Glomerular endothelial cell (primary cell): ENCODE measurements at regions not wholly inside any gene's neighbourhood (a gene's known extent, or its start where the extent isn't known, plus 50 kb on each side); places are given as distances from the start of the nearest gene placed in this dataset.

ENCODE experiments used
- DNase-seq: peaks from one replicate; pipeline ENCODE4 v3.0.0-alpha.2; 2011; ENCODE audit warnings: low read depth, low spot score; ENCODE audit errors: extremely low read depth

DNA sequence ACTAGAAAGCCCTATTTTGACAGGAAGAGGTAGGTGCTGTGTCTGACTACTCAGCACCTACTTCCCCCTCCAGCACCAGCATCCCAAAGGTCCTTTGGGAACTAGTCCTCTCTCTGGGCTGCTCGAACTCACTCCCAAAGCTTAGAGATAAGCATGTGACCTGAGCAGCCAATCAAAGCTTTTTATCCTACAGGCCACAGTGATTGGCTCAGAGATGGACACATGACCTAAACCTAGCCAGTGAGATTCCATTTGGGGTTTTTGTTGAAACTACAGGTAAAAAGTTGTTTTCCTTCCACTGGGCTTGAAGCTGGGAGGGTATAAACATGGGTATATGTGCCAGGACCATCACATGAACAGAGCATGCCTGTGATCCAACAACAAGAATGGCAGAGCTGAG lies 186.5 kb upstream of the PPP2R3A start:
- DNase-seq, result no peak

DNA sequence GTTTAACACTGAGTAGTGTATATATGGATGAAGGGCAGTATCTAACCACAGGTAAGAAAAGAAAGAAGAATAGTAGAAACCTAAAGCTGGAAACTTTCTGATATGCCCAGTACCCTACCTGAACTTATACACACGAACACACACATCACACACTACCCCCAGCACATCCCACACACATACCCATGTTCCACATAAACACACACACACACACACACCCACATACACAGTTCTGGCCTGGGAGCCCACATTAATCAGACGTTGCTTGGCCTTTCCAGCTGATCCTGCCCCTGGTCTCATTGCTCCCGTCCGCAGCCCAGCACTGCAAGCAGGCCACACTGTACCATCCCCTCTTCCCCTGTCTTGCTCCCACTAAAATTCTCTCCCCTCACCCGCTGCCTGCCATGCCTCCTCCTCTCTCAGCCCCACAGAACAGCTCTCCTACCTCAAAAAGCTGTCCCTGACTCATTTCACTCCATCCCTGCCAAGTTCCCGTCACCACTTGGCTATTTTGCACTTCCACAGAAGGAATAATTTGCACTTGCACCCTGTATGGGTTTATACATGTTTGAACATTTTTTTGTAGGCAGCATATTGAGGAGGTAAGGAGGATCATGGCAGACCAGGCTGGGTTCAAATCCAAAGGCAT lies 185.8 kb upstream of the PPP2R3A start:
- no peak for DNase-seq

DNA sequence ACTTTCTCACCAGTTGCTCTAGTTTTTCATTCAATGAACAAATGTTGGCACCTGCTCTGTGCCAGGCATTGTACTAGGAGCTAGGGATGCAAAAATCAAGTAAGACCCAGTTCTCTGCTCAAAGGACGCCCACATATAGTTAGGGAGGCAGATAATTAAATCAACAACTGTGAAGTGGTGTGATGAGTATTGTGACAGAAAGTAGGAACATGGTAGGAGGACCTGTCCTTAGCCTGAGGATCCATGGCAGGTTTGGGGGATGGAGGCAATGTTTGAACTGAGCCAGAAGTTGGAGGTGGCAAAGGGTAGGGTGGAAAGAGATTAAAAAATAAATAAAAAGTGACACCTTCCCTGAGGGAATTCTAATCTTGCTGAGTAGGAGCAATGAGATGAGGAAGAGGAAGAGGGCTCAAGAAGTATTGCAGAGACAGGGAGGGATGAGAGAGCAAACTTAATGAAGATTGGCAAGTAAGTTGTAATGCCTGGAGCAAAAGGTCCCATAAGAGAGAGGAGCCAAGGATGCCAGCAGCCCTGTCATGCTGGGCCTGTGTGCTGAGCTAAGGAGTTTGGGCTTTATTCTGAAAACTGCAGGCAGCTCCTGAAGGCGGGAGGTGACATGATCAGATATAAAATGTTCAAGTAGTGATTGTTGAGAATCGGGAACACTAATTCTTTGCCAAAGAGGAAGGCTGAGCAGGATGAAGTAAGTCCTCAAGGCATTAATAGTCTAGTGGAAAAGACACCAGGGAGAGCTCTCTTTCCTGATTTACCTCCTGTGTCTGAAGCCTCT lies 184.3 kb upstream of the PPP2R3A start:
- no peak for DNase-seq

DNA sequence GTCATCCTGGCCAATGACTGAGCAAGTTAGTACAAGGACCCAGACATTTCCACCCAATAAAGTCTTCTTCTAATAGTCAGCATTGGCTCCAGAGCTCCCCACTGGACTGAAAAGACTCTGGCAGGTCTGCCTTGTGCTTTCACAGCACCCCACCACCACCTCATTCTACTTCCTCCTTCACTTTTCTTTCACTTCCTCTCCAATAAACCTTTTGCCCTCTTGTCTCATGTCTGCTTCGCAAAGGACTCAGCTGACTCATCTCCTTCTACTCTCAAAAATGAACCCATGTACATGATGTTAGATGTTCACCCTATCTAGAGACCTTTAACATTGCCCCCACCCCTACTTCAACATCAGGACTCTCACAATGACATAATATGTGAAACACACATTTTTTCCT lies 181.0 kb upstream of the PPP2R3A start:
- DNase-seq, result no peak

DNA sequence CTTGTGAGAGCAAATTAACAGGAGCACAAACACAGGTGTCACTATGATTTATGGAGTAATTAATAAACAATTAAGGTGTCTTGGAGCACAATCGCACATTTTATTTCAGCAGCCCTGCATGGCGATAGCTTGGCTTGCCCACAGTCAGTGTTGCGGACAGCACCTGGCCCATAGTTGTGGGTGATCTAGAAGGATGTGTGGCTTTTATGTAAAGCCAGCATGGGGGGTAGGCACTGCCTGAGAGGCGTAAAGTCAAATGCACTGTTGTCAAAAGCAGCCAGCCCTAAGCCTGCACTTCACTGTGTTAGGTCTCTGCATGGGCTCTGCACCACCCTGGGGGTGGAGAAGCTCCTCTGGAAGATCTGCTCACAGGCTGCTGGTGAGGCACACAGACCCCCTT lies 177.4 kb upstream of the PPP2R3A start:
- no peak for DNase-seq

DNA sequence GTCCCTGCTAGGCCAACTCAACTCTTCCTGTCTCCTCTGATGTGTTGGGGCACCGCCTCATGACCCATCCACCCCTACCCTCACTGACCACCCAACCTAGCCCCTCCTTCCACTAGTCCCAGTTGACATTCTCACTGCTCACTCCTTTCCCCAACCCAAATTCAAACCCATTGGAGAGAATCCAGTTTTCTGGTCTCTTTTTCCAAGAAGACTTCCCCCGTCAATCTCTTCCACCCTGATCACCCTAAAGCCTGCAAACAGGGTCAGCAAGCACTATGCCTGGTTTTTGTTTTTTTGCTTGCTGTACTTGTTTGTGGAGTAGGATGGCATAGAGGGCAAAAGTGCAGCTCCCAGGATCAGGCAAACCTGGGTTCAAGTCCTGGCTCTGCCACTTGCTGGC lies 176.6 kb upstream of the PPP2R3A start:
- DNase-seq, result no peak

DNA sequence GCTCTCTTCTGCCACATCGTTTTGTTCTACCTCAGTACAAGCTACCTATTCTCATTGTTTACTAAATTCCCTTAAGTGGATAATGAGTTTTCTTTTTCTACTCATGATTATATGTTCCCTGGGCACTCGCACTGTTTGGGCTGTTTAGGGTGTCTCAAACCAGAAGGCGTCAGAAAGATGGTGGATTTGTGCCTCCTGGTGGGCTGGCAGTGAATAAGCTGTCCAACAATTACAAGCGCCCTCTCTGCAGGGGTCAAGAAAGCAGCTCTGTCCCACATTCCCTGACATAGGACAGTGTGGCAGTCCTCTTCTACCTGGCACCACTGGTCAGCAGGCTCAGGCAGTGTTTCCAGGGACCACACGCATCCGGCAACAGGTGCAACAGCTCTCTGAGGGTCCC lies 173.4 kb upstream of the PPP2R3A start:
- DNase-seq, result no peak

DNA sequence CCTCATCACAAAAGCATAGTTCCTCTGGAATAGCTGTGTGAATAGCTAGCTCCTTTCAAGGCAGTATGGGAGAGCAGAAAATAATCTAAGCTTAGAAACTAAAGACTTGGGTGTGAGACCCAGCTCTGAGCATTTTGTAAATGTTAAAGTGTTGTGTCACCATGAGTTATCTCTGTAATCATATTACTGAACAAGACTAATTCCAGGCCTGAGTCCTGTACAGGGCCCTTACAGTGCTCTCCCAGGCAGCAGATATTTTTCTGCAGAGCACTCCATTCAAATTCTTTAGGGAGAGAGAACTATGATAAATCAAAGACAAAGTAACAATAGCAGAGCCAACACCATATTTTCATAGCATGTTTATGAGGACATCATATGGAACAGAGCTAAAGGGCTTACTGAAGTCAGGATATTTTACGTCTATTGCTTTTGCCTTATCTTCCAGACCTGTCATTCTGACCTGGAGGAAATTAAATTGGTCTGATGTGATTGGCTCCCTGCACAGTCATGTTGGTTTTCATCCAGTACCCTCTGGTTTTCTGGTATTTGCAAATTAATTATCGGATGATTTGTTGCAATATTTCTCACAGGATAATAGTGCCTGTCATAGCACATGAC lies 172.6 kb upstream of the PPP2R3A start:
- no peak for DNase-seq

DNA sequence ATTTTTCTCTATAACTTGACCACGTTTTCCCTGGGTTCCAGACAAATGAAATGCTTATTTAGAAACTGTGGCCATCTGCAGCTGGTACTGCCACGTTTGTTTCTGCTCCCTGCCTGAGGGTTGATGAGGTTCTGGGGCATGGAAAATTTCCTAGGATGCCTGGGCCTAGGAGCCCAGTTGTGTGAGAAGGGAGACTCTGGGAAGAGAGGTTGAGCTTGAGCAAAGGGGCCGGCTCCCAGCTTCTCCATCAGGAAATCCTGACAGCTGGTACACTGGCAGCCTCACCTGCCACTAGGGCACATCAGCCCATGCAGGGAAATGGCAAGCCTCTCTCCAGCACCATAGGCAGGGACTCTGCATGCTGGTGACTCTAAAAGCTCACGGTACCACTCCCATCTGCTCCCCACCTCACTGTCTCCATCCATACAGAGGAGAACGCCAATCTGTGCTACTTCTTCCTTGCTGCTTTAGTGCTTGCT lies 165.4 kb upstream of the PPP2R3A start:
- no peak for DNase-seq

DNA sequence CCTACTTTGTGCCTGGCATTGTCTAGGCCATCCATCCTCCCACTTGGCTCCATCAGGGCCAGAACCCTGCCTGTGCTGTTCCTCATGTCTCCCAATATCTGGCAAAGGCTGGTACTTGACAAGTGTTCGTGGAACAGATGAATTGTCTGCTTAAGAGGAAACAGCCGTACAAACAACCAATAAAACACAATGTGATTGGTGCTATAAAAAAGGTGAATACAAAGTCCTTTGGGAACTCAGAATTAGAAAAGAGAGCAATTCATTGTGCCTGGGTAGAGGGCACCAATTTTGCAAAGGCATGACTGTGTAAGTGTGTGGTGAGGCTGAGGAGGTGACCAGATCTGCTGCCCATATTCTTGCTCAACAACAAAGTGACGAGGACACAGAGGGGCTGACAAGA lies 164.5 kb upstream of the PPP2R3A start:
- no peak for DNase-seq

DNA sequence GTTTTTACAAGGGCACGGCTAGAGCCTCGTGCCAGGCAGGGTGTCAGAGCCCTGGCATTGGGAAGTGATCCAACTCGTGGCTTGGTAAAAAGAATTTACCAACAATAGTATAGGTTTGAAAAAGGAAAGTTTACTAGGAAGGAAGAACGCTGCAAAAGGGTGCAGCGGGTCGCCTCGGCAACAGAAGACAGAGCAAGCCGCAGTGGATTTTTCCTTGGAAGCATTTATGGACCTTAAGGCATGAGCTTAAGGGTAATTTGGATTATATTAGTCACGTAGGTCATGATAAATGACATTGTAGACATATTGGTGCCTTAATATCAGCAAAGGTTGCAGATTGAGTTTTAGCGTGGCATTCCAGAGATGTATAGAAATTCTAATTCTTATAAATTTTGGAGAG lies 163.4 kb upstream of the PPP2R3A start:
- no peak for DNase-seq

DNA sequence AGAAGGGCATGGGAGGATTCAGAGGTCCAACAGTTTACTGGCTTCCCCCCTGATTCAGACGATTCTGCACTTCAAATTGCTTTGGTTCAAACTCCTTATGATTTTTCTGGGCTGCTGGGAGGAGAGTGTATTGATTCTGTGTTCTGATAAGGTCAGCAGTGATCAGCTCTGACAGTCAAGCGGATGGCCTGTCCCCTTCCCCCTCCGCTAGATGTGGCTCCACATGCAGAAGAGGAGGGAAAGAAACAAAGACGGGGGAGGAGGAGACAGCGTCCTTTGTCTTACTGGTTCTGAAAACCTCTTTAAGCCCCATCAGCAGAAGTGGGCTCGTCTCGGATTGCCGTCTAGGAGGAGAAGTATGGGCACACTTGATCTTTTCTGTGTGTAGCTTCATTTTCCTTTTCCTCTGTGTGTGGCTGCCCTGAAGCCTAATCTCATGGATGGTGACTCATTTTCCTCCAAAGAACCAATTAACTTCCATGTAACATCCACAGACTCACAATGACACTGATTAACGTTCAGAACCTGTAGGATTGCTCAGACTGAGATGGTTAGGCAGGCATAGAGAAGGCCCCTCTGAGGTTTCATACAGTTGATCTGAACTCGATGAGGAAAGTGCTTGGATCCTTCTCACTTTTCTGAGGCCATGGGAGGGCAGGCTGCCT lies 162.4 kb upstream of the PPP2R3A start:
- DNase-seq, result no peak

DNA sequence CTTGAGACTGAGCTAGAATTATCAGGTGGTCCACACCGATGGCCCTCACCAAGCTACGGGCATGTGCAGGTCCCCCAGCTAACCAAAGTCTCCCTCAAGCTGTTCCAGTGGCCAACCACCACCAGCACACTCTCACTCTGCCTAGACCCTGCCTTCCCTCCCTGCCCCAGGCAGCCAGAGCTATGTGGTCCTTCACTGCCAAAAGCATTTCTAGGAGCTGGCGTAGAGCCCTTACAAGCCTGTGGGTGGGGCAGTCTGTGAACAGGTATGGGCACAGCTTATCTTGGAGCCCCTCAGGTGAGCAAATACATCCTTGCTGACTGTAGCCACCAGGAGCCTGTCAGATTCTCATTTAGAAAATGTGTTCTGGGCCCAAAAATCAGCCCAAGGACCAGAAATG lies 159.8 kb upstream of the PPP2R3A start:
- DNase-seq, result no peak

DNA sequence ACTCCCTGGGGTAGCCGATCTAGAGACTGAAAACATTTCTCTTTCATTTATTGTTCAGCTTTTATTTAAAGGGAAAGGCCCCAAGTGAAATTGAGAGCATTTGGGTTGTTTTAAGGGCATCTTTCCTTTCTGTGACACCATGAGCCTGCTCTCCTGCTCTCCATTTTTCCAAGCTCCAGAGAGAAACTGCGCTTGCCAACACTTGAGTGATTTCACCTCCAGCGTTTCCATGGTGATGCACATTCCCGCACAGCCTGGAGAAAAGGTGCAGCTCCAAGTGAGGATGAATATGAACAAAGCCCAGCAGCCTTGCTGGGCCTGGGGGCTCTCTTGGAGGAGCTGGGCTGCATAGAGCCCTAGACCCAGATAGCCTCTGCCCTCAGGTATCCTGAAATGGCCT lies 159.2 kb upstream of the PPP2R3A start:
- DNase-seq, result no peak

DNA sequence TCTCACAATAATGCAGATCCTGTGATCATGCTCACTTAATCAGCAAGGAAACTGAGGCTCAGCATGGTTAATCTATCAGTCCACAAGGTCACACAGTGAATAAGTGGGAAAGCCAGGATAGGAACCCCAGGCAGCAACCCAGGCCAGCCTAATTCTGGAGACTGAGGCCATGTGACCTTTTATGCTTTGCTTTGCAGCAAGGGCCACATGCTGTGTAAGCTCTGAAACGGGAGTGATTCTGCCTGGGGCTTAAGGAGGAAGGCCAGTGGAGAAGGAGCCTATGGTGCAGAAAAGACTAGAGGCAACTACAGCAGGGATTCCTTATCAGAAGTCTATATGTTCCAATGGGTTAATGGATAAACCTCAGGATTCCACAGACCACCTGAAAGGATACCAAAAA lies 157.6 kb upstream of the PPP2R3A start:
- no peak for DNase-seq

DNA sequence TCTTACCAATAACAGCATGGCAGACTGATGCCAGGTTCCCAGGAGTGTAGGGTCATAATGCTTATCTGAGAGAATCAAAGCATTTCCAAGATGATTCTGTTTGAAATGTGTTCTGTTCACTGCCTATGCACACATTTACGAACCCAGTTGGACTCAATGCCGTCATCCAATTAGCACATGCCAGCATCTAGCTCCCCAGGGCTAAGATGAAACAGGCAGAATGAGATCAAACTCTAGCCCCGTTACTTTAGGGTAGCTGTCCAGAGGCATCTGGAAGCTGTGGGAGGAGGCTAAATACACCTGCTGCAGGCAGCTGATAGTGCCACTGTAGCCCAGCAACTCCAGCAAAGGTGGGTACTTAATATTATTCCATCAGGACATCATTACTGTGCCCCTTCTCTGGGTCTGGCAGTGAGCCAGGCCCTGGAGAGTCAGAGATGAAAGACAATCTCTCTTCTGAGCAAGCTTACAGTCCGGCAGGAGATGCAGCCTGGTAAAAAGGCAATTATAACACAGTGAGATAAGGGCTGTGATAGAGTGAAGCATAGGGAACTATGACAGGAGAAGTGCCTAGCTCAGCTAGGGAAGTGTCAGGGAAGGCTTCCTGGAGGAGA lies 156.4 kb upstream of the PPP2R3A start:
- no peak for DNase-seq

DNA sequence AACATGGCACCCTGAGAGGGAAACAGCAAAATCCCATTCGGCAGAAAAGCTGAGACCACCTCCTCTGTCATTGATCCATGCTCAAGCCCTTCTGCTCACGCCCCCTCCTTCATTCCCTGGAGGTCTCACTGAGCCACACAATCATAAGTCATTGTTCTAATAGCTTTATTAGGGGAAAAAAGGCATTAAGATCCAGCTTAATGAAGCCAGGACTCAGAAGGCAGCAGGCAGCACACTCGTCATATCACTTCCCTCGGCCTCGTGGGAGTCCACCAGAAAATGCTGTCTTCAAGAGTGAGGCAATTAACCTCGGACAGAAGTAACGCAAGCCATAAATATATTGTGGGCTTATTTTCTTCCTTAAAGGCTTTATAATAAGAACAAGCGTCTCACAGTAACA lies 153.9 kb upstream of the PPP2R3A start:
- no peak for DNase-seq

DNA sequence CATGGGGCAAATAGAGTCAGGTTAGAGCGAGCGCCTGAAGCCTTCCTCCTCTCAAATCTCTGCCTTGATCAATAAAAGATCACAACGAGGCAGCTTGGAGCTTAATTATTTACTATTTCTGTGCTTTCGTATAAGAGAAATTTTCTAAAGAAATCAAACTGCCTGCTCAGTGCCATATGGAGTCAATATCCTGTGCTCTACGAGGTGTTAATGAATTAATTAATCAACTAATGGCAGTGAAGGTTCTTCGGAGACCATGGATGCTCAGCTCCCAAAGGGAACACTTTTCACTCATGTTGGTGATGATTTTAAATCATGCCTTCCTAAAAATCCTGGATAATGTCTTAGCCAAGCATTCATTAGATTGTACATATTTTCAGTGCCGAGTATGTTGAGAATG lies 153.5 kb upstream of the PPP2R3A start:
- DNase-seq, result no peak

DNA sequence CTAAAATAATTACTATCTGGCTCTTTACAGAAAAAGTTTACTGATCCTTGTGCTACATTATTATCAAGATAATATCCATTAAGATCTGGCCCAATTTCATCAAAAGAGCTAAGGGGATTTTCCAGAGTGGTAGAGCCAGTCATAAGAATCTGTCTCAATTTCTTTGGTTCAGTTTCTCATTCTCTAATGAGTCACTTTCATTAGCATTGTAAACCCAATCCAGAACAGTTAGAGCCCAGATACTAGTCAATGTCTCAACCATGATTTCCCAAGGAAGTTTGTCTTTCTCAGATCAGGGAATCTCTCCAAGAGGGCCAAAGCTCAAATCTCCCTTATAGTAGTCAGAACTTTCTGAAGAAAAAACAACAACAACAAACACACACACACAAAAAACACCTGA lies 131.1 kb upstream of the PPP2R3A start:
- no peak for DNase-seq

DNA sequence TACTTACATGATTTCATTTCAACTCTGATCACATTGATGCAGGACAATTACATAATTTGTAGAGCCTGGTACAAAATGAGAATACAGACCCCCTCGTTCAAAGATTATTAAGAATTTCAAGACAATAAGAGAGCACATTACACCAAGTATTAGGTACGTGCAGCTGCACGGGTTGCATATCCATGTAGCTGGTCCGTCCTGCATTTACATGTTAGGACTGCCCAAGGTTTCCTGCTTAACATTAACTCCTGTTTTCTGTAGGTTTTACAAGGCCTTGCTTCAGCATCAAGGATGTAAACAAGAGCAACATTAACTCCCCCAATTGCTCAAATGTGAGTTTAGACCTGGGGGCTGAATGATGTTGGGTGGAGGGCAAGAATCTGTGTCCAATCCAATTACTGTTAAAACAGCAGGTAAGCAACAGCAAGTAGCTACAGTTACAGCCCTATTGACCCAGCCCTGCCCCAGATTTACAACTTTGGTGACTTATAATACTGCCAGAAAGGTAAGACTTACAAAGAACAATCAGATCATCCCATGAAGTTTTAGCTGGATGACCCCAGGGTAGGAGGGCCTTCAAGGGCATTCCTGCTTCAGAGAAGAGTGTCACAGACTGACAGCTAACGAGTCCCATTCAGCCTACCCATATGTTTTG lies 127.4 kb upstream of the PPP2R3A start:
- DNase-seq, result no peak

DNA sequence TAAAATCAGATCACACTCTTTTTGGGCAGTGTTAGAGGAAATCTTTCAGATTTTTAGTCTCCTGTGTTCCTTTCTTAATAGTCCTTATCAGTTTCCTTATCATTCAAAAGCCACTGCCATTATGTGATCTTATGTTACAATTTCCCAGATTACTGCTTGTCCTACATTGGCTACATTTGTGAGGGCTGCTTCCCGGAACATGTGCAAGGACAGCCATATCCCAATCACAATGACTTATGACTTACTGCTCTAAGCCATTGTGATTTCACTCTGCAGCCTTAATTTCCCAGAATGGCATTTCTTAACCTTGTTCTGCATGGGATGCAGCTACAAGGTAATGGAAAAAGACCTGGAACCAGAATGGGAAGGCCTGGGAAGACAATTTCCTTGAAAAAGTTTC lies 125.1 kb upstream of the PPP2R3A start:
- no peak for DNase-seq
